GM18505 (cell line): ENCODE measurements at regions not wholly inside any gene's neighbourhood (a gene's known extent, or its start where the extent isn't known, plus 50 kb on each side); places are given as distances from the start of the nearest gene placed in this dataset.

Experiments
- ATAC-seq: cut with Tn5 transposase; IDR thresholded peaks from one replicate; pipeline ENCODE4 v1.9.1; 2021; ENCODE audit not compliant: unreplicated experiment
- POLR2A ChIP-seq: IDR thresholded peaks from 4 replicates; pipeline ENCODE4 v1.6.1; 2011; ENCODE audit warnings: borderline replicate concordance; ENCODE audit not compliant: insufficient read depth, insufficient read length; ENCODE audit errors: extremely low read depth

GRCh38 chr13:73833325-73834070 lies 300.7 kb downstream of the KLF12 start:
- TF ChIP-seq POLR2A = no peak
- ATAC-seq = no peak

GRCh38 chr13:73832825-73833224 lies 301.4 kb downstream of the KLF12 start:
- ATAC-seq = no peak

GRCh38 chr13:73832128-73832588 lies 302.0 kb downstream of the KLF12 start:
- no peak for ATAC-seq
- no peak for TF ChIP-seq POLR2A

More at GRCh38 chr13:73832825-73833224, 301.4 kb downstream of the KLF12 start:
- TF ChIP-seq POLR2A = no peak

- no peak for TF ChIP-seq POLR2A
These were observed 304.8 kb downstream of the KLF12 start for GRCh38 chr13:73829416-73829815.

GRCh38 chr13:73828811-73829210 lies 305.4 kb downstream of the KLF12 start:
- ATAC-seq = no peak
- TF ChIP-seq POLR2A = no peak

More at GRCh38 chr13:73829416-73829815, 304.8 kb downstream of the KLF12 start:
- no peak for ATAC-seq

GRCh38 chr13:73827434-73827833 lies 306.8 kb downstream of the KLF12 start:
- ATAC-seq = no peak
- no peak for TF ChIP-seq POLR2A

GRCh38 chr13:73825143-73825542 lies 309.1 kb downstream of the KLF12 start:
- no peak for ATAC-seq
- TF ChIP-seq POLR2A = no peak

GRCh38 chr13:73822668-73823592 lies 311.3 kb downstream of the KLF12 start:
- no peak for ATAC-seq
- no peak for TF ChIP-seq POLR2A

GRCh38 chr13:73820688-73821087 lies 313.5 kb downstream of the KLF12 start:
- TF ChIP-seq POLR2A = no peak
- ATAC-seq = no peak

- TF ChIP-seq POLR2A = no peak
- no peak for ATAC-seq
These were observed 313.9 kb downstream of the KLF12 start for GRCh38 chr13:73820285-73820684.

GRCh38 chr13:73819711-73820110 lies 314.5 kb downstream of the KLF12 start:
- no peak for ATAC-seq
- TF ChIP-seq POLR2A = no peak

GRCh38 chr13:73816702-73817101 lies 317.5 kb downstream of the KLF12 start:
- ATAC-seq = no peak
- no peak for TF ChIP-seq POLR2A

GRCh38 chr13:73815796-73816195 lies 318.4 kb downstream of the KLF12 start:
- ATAC-seq = no peak
- no peak for TF ChIP-seq POLR2A
